ENCODE measurements at regions not wholly inside any gene's neighbourhood (a gene's known extent, or its start where the extent isn't known, plus 50 kb on each side); places are given as distances from the start of the nearest gene placed in this dataset.
"Not testable (repeated sequence)": the region's sequence is repeated elsewhere in the genome, so short reads cannot be mapped to it uniquely, and the experiment has no call there.

DNA sequence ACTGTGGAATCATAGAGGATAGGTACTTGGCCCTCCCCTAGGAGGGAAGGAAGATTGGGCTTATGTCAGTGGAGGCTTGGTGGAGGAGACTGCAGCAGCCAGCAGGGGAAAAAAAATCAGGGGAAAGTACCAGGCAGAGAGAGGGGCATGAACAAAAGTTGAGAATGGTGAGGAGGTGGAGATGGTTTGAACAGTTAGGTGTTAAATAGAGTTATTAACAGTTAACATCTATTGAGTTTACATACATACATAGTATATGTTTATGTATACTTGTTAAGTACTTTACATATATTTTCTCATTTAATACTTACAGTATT lies 136.5 kb upstream of the HNRNPU start (continued):
- TF ChIP-seq ZNF462 (CRISPR knock-in tag; IDR thresholded peaks at IDR 0.05) = no peak
- TF ChIP-seq CTCF (conservative IDR thresholded peaks at IDR 0.05; ENCODE audit: low read depth in 2 of 2) = no peak

DNA sequence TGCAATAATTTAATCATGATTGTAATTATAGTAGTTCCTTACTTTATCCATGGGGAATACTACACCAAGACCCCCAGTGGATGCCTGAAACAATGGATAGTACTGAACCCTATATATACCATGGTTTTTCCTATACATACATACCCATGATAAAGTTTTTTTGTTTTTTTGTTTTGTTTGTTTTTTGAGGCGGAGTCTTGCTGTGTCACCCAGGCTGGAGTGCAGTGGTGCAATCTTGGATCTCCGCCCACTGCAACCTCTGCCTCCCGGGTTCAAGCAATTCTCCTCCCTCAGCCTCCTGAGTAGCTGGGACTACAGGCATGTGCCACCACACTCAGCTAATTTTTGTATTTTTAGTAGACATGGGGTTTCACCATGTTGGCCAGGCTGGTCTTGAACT lies 135.3 kb upstream of the HNRNPU start:
- not testable (repeated sequence) for H3K36me3 ChIP-seq (ENCODE audit: insufficient read depth); H3K4me1 Mint-ChIP-seq; H3K36me3 Mint-ChIP-seq (ENCODE audit: low read depth); H3K9me2 ChIP-seq (ENCODE audit: insufficient read depth); DNase-seq (ENCODE audit: low spot score); H3K79me2 ChIP-seq (replicated peaks; ENCODE audit: insufficient read depth); H4K20me1 ChIP-seq (replicated peaks; ENCODE audit: insufficient read depth); H3K4me1 ChIP-seq (ENCODE audit: insufficient read depth); H3K9me3 Mint-ChIP-seq; H3K4me3 Mint-ChIP-seq; H3K27me3 ChIP-seq (ENCODE audit: insufficient read depth); H3K4me2 ChIP-seq; H3K4me3 ChIP-seq; ATAC-seq; H3F3A ChIP-seq (replicated peaks; ENCODE audit: low read depth); H3K27ac Mint-ChIP-seq; H2AFZ ChIP-seq; H3K27ac ChIP-seq (ENCODE audit: low read depth); H3K27me3 Mint-ChIP-seq (ENCODE audit: insufficient read depth, low read depth, poor library complexity)
